H1 (cell line): ENCODE measurements at regions not wholly inside any gene's neighbourhood (a gene's known extent, or its start where the extent isn't known, plus 50 kb on each side); places are given as distances from the start of the nearest gene placed in this dataset.

Experiments used
- CTCF ChIA-PET: fragments of 300-600 bp; sonication (Branson Sonifier 250); formaldehyde crosslinking; loops from one replicate; lab custom pipeline; 2021; ENCODE audit not compliant: partially characterized antibody; lab: Charles Lee
- POLR2A ChIA-PET: fragments of 300-600 bp; sonication (Branson Sonifier 250); formaldehyde crosslinking; loops from one replicate; lab custom pipeline; 2021; ENCODE audit warnings: inconsistent platforms; ENCODE audit not compliant: partially characterized antibody; lab: Charles Lee
- DNase-seq, 2 experiments: peaks; one replicate each; pipeline versions ENCODE4 v3.0.0 to v3.0.0-alpha.2; 2010 to 2022; ENCODE audit warnings: low spot score in 2 of 2, low read depth in 1 of 2, mixed read lengths in 1 of 2
- FAIRE-seq: peaks from 2 replicates; lab custom pipeline; 2011; peaks lifted over from hg19 to GRCh38; lab: Jason Lieb, UNC
- H2AFZ ChIP-seq: 2 replicates; pipeline ENCODE4 v1.8.1; 2012; ENCODE audit warnings: low read length, inconsistent platforms
- H2AK5ac ChIP-seq: 2 replicates; pipeline ENCODE4 v1.6.1; 2013; ENCODE audit warnings: low read depth, low read length
- H2BK120ac ChIP-seq: replicated peaks from 2 replicates; pipeline ENCODE3; 2013; ENCODE audit warnings: low read depth, low read length, inconsistent platforms
- H2BK12ac ChIP-seq: 2 replicates; pipeline ENCODE4 v1.6.1; 2013; ENCODE audit warnings: low read depth, low read length
- H2BK15ac ChIP-seq: 2 replicates; pipeline ENCODE4 v1.6.1; 2013; ENCODE audit warnings: low read length
- H2BK20ac ChIP-seq: 2 replicates; pipeline ENCODE4 v1.6.1; 2013; ENCODE audit warnings: low read length
- H2BK5ac ChIP-seq: 2 replicates; pipeline ENCODE4 v1.6.1; 2013; ENCODE audit warnings: low read depth, low read length
- H3K14ac ChIP-seq: 2 replicates; pipeline ENCODE4 v1.6.1; 2013; ENCODE audit warnings: inconsistent platforms; ENCODE audit not compliant: insufficient read length
- H3K18ac ChIP-seq: 2 replicates; pipeline ENCODE4 v1.6.1; 2013; ENCODE audit warnings: low read length; ENCODE audit errors: extremely low read depth
- H3K23ac ChIP-seq: 2 replicates; pipeline ENCODE4 v1.6.1; 2013; ENCODE audit warnings: inconsistent platforms; ENCODE audit not compliant: insufficient read length
- H3K23me2 ChIP-seq: 2 replicates; pipeline ENCODE4 v1.6.1; 2013; ENCODE audit warnings: low read depth, low read length
- H3K27ac ChIP-seq: 2 replicates; pipeline ENCODE4 v1.6.1; 2011; ENCODE audit warnings: low read depth, low read length, inconsistent platforms
- H3K27me3 ChIP-seq, 4 experiments: replicated peaks in 1 of 4; 1 replicate in 1 of 4; 2 replicates in 3 of 4; pipeline versions ENCODE4 v1.6.1 to v1.8.1; 2011 to 2013; ENCODE audit warnings: low read length in 3 of 4, mild to moderate bottlenecking in 3 of 4, inconsistent platforms in 2 of 4, mixed read lengths in 2 of 4, moderate library complexity in 1 of 4; ENCODE audit not compliant: control insufficient read depth in 3 of 4, insufficient read depth in 3 of 4; ENCODE audit errors: extremely low read depth in 1 of 4
- H3K36me3 ChIP-seq, 4 experiments: 2 replicates each; pipeline versions ENCODE4 v1.6.1 to v1.8.1; 2011 to 2013; ENCODE audit warnings: mild to moderate bottlenecking in 4 of 4, low read length in 3 of 4, moderate library complexity in 2 of 4, control low read depth in 1 of 4, inconsistent platforms in 1 of 4; ENCODE audit not compliant: insufficient read depth in 4 of 4, control insufficient read depth in 2 of 4
- H3K4ac ChIP-seq: replicated peaks from 2 replicates; pipeline ENCODE3; 2013; ENCODE audit warnings: low read length, low read depth, mixed read lengths, inconsistent platforms; ENCODE audit not compliant: insufficient read length
- H3K4me1 ChIP-seq, 4 experiments: replicated peaks in 1 of 4; 1 replicate in 1 of 4; 2 replicates in 3 of 4; pipeline versions ENCODE4 v1.6.1 to v1.8.1; 2011 to 2013; ENCODE audit warnings: low read length in 3 of 4, inconsistent platforms in 2 of 4, mixed read lengths in 1 of 4; ENCODE audit not compliant: insufficient read depth in 4 of 4, control insufficient read depth in 3 of 4
- H3K4me2 ChIP-seq, 2 experiments: 2 replicates each; pipeline versions ENCODE4 v1.6.1 to v1.8.1; 2011 to 2013; ENCODE audit warnings: low read depth in 2 of 2, low read length in 2 of 2, control low read depth in 1 of 2, inconsistent platforms in 1 of 2, mild to moderate bottlenecking in 1 of 2; ENCODE audit not compliant: insufficient read depth in 1 of 2
- H3K4me3 ChIP-seq, 4 experiments: fragments of 200-600, 300-600 bp in 1 of 4; sonication (generic), shearing (Covaris generic), sonication (Bioruptor Twin) in 1 of 4; 2 replicates each; pipeline versions ENCODE4 v1.5.1 to v1.8.1; 2011 to 2016; ENCODE audit warnings: low read length in 4 of 4, low read depth in 3 of 4, control low read depth in 2 of 4, inconsistent platforms in 2 of 4, mild to moderate bottlenecking in 2 of 4, mixed read lengths in 1 of 4, moderate library complexity in 1 of 4; ENCODE audit not compliant: insufficient read depth in 2 of 4; ENCODE audit errors: extremely low read depth in 1 of 4
- H3K56ac ChIP-seq: replicated peaks from 2 replicates; pipeline ENCODE3; 2013; ENCODE audit warnings: low read depth, mild to moderate bottlenecking, mixed read lengths, low read length, inconsistent platforms; ENCODE audit not compliant: insufficient read length
- H3K79me1 ChIP-seq: 2 replicates; pipeline ENCODE4 v1.6.1; 2013; ENCODE audit warnings: low read depth, low read length, control low read depth
- H3K79me2 ChIP-seq, 2 experiments: 2 replicates each; pipeline versions ENCODE4 v1.6.1 to v1.8.1; 2012 to 2013; ENCODE audit warnings: low read length in 2 of 2, mild to moderate bottlenecking in 2 of 2, inconsistent platforms in 1 of 2; ENCODE audit not compliant: insufficient read depth in 2 of 2, control insufficient read depth in 1 of 2
- H3K9ac ChIP-seq, 4 experiments: replicated peaks in 1 of 4; 1 replicate in 1 of 4; 2 replicates in 3 of 4; pipeline versions ENCODE4 v1.6.1 to v1.8.1; 2011 to 2013; ENCODE audit warnings: low read depth in 3 of 4, low read length in 3 of 4, control low read depth in 2 of 4, mild to moderate bottlenecking in 2 of 4, moderate library complexity in 2 of 4, inconsistent platforms in 1 of 4; ENCODE audit errors: extremely low read depth in 1 of 4
- H3K9me3 ChIP-seq, 2 experiments: 2 replicates each; pipeline versions ENCODE4 v1.6.1 to v1.8.1; 2012 to 2013; ENCODE audit warnings: mild to moderate bottlenecking in 2 of 2, moderate library complexity in 2 of 2, control low read depth in 1 of 2, inconsistent platforms in 1 of 2, low read depth in 1 of 2, low read length in 1 of 2, mixed read lengths in 1 of 2; ENCODE audit not compliant: insufficient read depth in 2 of 2
- H4K20me1 ChIP-seq, 2 experiments: replicated peaks in 1 of 2; 2 replicates each; pipeline versions ENCODE3 to v1.8.1; 2011 to 2013; ENCODE audit warnings: inconsistent platforms in 2 of 2, low read length in 2 of 2, mild to moderate bottlenecking in 1 of 2; ENCODE audit not compliant: insufficient read depth in 2 of 2, control insufficient read depth in 1 of 2
- H4K5ac ChIP-seq: 2 replicates; pipeline ENCODE4 v1.6.1; 2013; ENCODE audit warnings: low read length, low read depth, mixed read lengths, inconsistent platforms; ENCODE audit not compliant: insufficient read length
- H4K8ac ChIP-seq: 2 replicates; pipeline ENCODE4 v1.8.0; 2013; ENCODE audit warnings: mild to moderate bottlenecking, moderate library complexity, low read length, inconsistent platforms; ENCODE audit not compliant: insufficient read depth; ENCODE audit errors: extremely low read depth
- H4K91ac ChIP-seq: replicated peaks from 2 replicates; pipeline ENCODE3; 2013; ENCODE audit warnings: low read length, mixed read lengths, inconsistent platforms; ENCODE audit not compliant: insufficient read length
- CBX8 ChIP-seq: fragments of 300-800, 300-1000 bp; sonication (generic); IDR thresholded peaks from 2 replicates; pipeline ENCODE4 v1.7.1; 2016; ENCODE audit warnings: low read depth, low read length, borderline replicate concordance
- CTBP2 ChIP-seq: IDR thresholded peaks from 2 replicates; pipeline ENCODE4 v1.7.0; 2011; ENCODE audit warnings: borderline replicate concordance, mild to moderate bottlenecking, moderate library complexity, mixed read lengths, low read length; ENCODE audit not compliant: insufficient read depth, insufficient read length
- EZH2 ChIP-seq: fragments of 200-600 bp; sonication (generic); IDR thresholded peaks from 2 replicates; pipeline ENCODE4 v1.7.1; 2012; ENCODE audit warnings: low read depth, mild to moderate bottlenecking, moderate library complexity, low read length, inconsistent platforms; ENCODE audit not compliant: severe bottlenecking
- GABPA ChIP-seq: IDR thresholded peaks from 2 replicates; pipeline ENCODE4 v1.6.1; 2011; ENCODE audit warnings: mild to moderate bottlenecking, low read length, moderate library complexity, borderline replicate concordance; ENCODE audit not compliant: insufficient read depth
- JUND ChIP-seq: IDR thresholded peaks from 2 replicates; pipeline ENCODE4 v1.6.1; 2011; ENCODE audit warnings: mild to moderate bottlenecking, improper control_type of control experiment, low read length
- RBBP5 ChIP-seq: IDR thresholded peaks from 2 replicates; pipeline ENCODE4 v1.7.1; 2012; ENCODE audit warnings: low read depth, mild to moderate bottlenecking, inconsistent platforms, low read length, moderate library complexity, borderline replicate concordance
- RFX5 ChIP-seq: IDR thresholded peaks from 2 replicates; pipeline ENCODE4 v1.6.1; 2011; ENCODE audit warnings: low read depth, low read length, improper control_type of control experiment, borderline replicate concordance
- SIX5 ChIP-seq: IDR thresholded peaks from 2 replicates; pipeline ENCODE4 v1.6.1; 2011; ENCODE audit warnings: mild to moderate bottlenecking, low read depth, low read length
- SP1 ChIP-seq: IDR thresholded peaks from 2 replicates; pipeline ENCODE4 v1.6.1; 2011; ENCODE audit warnings: low read depth, low read length
- TAF1 ChIP-seq: IDR thresholded peaks from 2 replicates; pipeline ENCODE4 v1.6.1; 2011; ENCODE audit warnings: mild to moderate bottlenecking, low read depth, low read length
- WGBS, 2 experiments: shearing (Covaris generic) in 1 of 2; methylation state at CpG; one replicate each; pipeline versions ENCODE4 v1.1.6 to v1.1.7; 2013 to 2015; ENCODE audit warnings: low lambda C conversion rate in 2 of 2, mixed read lengths in 2 of 2, inconsistent platforms in 1 of 2, low coverage in 1 of 2, missing lambda C conversion rate in 1 of 2; ENCODE audit not compliant: insufficient replicate concordance in 2 of 2, insufficient coverage in 1 of 2, insufficient read length in 1 of 2; ENCODE audit errors: extremely low coverage in 1 of 2, missing lambda C conversion rate in 1 of 2; 5-methylcytosine and 5-hydroxymethylcytosine counted together
- TF ChIP-seq, protein P1 (sequence below): IDR thresholded peaks from 2 replicates; pipeline ENCODE4 v1.6.1; 2011; ENCODE audit warnings: low read depth, mild to moderate bottlenecking, low read length; ENCODE audit not compliant: insufficient read depth
- TF ChIP-seq, protein P2 (sequence below): IDR thresholded peaks from 2 replicates; pipeline ENCODE4 v1.6.1; 2011; ENCODE audit warnings: low read length, improper control_type of control experiment

DNA sequence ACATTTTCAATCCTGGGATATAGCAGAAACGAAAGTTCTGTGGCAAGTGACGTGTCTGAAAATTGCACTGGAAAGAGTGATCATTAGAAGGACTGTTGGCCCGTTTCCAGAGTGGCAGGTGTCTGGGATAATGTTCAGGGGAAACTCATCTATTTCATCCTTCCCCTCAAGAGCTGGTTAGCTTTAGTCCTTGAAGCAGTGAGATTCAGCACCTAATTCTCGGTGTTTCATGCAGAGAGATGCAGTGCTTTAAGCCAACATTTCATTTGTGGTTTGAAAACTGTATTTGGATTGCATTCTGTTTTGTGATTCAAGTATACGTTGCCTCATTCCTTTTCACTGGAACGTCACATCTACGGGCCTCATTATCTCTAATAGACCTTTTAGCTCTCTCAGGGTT is 205.0 kb upstream of the RAG2 start:
- 90% methylated on average over 7 of the region's 7 CpGs; no CpG with 5 or more reads in 1 of the 2 experiments for WGBS, 2 experiments
- Histone ChIP-seq H3K79me2 (no peaks in the 10 kb centered on the region), H3K4me2 (no peak overlapping the region), H3K23ac (no peak overlapping the region), H3K4ac (no peak overlapping the region), H2BK120ac (no peak overlapping the region), H3K4me1 (no peaks in the 10 kb centered on the region), H4K8ac (no peak overlapping the region), H3K27me3 (no peaks in the 10 kb centered on the region; a peak in 1 of 7 replicates), H2AFZ (no peak overlapping the region), H2AK5ac (no peak overlapping the region), H3K27ac (no peak overlapping the region), H4K91ac (no peak overlapping the region), H2BK12ac (no peak overlapping the region), H3K36me3 (no peaks in the 10 kb centered on the region), H2BK20ac (no peak overlapping the region), H2BK5ac (no peak overlapping the region), H3K4me3 (no peak overlapping the region), H3K23me2 (no peaks in the 10 kb centered on the region), H3K14ac (no peak overlapping the region), H3K79me1 (no peaks in the 10 kb centered on the region), H2BK15ac (no peak overlapping the region), H4K5ac (no peak overlapping the region), H3K18ac (no peak overlapping the region), H3K56ac (no peak overlapping the region), H4K20me1 (no peaks in the 10 kb centered on the region), H3K9ac (no peak overlapping the region), H3K9me3 (no peaks in the 10 kb centered on the region)
- ChIA-PET CTCF (interaction anchor here (1.1 to 1.6 kb wide), 2 partner anchors 10 to 56 kb away, joined by 3 read pairs; no protein-coding TSS in a partner anchor), POLR2A (no interaction called here)
- FAIRE-seq (no peak), DNase-seq (no peak)
- TF ChIP-seq EZH2 (no peak), JUND (no peak), GABPA (no peak), RBBP5 (no peak), RFX5 (no peak), CBX8 (no peak), CTBP2 (no peak), TAF1 (no peak), SP1 (no peak), SIX5 (no peak)
- TF ChIP-seq, protein P1, sequence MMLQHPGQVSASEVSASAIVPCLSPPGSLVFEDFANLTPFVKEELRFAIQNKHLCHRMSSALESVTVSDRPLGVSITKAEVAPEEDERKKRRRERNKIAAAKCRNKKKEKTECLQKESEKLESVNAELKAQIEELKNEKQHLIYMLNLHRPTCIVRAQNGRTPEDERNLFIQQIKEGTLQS: no peak
- TF ChIP-seq, protein P2, sequence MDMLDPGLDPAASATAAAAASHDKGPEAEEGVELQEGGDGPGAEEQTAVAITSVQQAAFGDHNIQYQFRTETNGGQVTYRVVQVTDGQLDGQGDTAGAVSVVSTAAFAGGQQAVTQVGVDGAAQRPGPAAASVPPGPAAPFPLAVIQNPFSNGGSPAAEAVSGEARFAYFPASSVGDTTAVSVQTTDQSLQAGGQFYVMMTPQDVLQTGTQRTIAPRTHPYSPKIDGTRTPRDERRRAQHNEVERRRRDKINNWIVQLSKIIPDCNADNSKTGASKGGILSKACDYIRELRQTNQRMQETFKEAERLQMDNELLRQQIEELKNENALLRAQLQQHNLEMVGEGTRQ: no peak
